BLaER1 (cell line): ENCODE measurements at regions not wholly inside any gene's neighbourhood (a gene's known extent, or its start where the extent isn't known, plus 50 kb on each side); places are given as distances from the start of the nearest gene placed in this dataset.
A peak's percentile ranks its signal among the peaks of the same experiment; 100 is the strongest.

Experiments
- H3K27ac ChIP-seq: shearing (Covaris generic); formaldehyde crosslinking; 2 replicates; pipeline ENCODE4 v1.8.1; 2022
- H3K27me3 ChIP-seq: shearing (Covaris generic); formaldehyde crosslinking; 2 replicates; pipeline ENCODE4 v1.8.1; 2022
- H3K36me3 ChIP-seq: shearing (Covaris generic); formaldehyde crosslinking; 2 replicates; pipeline ENCODE4 v1.8.1; 2022
- H3K4me1 ChIP-seq: shearing (Covaris generic); formaldehyde crosslinking; 2 replicates; pipeline ENCODE4 v1.8.1; 2022
- H3K4me2 ChIP-seq: shearing (Covaris generic); formaldehyde crosslinking; 2 replicates; pipeline ENCODE4 v1.8.1; 2022
- H3K4me3 ChIP-seq: shearing (Covaris generic); formaldehyde crosslinking; 2 replicates; pipeline ENCODE4 v1.8.1; 2022
- H3K9ac ChIP-seq: shearing (Covaris generic); formaldehyde crosslinking; 2 replicates; pipeline ENCODE4 v1.8.1; 2022
- H3K9me3 ChIP-seq: shearing (Covaris generic); formaldehyde crosslinking; 2 replicates; pipeline ENCODE4 v1.8.1; 2022
- H4K20me1 ChIP-seq: shearing (Covaris generic); formaldehyde crosslinking; 2 replicates; pipeline ENCODE4 v1.8.1; 2022
- Cebpa-rat ChIP-seq: shearing (Covaris generic); IDR thresholded peaks from 2 replicates; pipeline ENCODE4 v1.8.1; 2022

GRCh38 chr20:59508729-59509128 lies 95.6 kb upstream of the PHACTR3 start:
- Histone ChIP-seq H3K9ac (no peak overlapping the region), H3K9me3 (no peaks in the 10 kb centered on the region), H4K20me1 (no peaks in the 10 kb centered on the region), H3K4me3 (no peak overlapping the region), H3K4me1 (no peaks in the 10 kb centered on the region), H3K36me3 (no peaks in the 10 kb centered on the region), H3K27me3 (no peaks in the 10 kb centered on the region), H3K27ac (no peak overlapping the region), H3K4me2 (no peak overlapping the region)
- TF ChIP-seq Cebpa-rat = no peak

DNA sequence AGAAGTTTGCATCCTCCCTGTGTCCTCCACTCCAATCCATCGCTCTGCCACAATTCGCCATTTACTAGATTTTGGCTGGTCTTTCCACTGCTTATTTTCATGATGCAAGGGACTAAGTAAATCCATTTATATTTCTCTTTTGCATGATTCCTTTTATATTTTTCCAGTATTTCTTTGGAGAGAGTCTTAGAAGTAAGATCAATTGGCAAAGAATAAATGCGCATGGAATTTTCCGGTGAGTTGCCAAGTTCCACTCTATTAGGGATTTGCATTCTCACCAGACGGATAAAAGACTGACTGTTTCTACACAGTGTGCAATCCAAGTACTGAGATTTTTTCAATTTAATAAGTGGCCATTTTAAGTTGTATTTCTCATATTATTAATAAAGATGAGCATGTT lies 91.7 kb upstream of the PHACTR3 start:
- no peaks in the 10 kb centered on the region for H3K9me3 ChIP-seq
- no peaks in the 10 kb centered on the region for H4K20me1 ChIP-seq

GRCh38 chr20:59514554-59514953 lies 89.8 kb upstream of the PHACTR3 start:
- TF ChIP-seq Cebpa-rat = no peak
- H3K27ac ChIP-seq = no peak overlapping the region
- H3K36me3 ChIP-seq = no peaks in the 10 kb centered on the region
- no peaks in the 10 kb centered on the region for H3K9me3 ChIP-seq
- no peak overlapping the region for H3K9ac ChIP-seq
- no peak overlapping the region for H3K4me3 ChIP-seq
- H3K4me2 ChIP-seq = no peak overlapping the region
- H4K20me1 ChIP-seq = no peaks in the 10 kb centered on the region
- H3K4me1 ChIP-seq = no peaks in the 10 kb centered on the region
- no peaks in the 10 kb centered on the region for H3K27me3 ChIP-seq

More for the DNA sequence above, 91.7 kb upstream of the PHACTR3 start:
- no peaks in the 10 kb centered on the region for H3K4me1 ChIP-seq
- no peak for TF ChIP-seq Cebpa-rat
- H3K27ac ChIP-seq = no peak overlapping the region
- H3K27me3 ChIP-seq = no peaks in the 10 kb centered on the region
- no peak overlapping the region for H3K9ac ChIP-seq
- no peak overlapping the region for H3K4me3 ChIP-seq
- no peaks in the 10 kb centered on the region for H3K36me3 ChIP-seq
- no peak overlapping the region for H3K4me2 ChIP-seq

GRCh38 chr20:59515013-59515905 lies 89.1 kb upstream of the PHACTR3 start:
- no peak overlapping the region for H3K4me2 ChIP-seq
- no peaks in the 10 kb centered on the region for H4K20me1 ChIP-seq
- H3K4me3 ChIP-seq = no peak overlapping the region
- H3K27ac ChIP-seq = no peak overlapping the region
- no peak for TF ChIP-seq Cebpa-rat
- no peaks in the 10 kb centered on the region for H3K36me3 ChIP-seq
- H3K27me3 ChIP-seq = no peaks in the 10 kb centered on the region
- no peaks in the 10 kb centered on the region for H3K9me3 ChIP-seq
- H3K9ac ChIP-seq = no peak overlapping the region
- H3K4me1 ChIP-seq = no peaks in the 10 kb centered on the region

DNA sequence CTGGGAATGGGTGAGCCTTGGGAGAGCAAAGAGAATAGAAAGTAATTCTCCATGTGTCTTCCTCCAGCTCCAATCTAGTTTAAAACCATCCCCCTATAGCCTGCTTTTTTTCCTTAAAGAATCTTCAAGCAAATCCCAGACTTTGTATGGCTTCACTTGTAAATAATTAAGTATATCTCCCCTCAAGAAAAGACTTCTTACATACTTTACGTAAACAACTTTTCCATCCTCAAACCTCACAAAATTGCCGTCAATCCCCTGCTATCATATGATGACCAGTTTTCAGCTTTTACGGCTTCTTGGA lies 88.5 kb upstream of the PHACTR3 start:
- no peaks in the 10 kb centered on the region for H3K4me1 ChIP-seq
- H3K9me3 ChIP-seq = no peaks in the 10 kb centered on the region
- TF ChIP-seq Cebpa-rat = no peak
- H3K9ac ChIP-seq = no peak overlapping the region
- no peak overlapping the region for H3K27ac ChIP-seq
- H3K4me3 ChIP-seq = no peak overlapping the region
- no peaks in the 10 kb centered on the region for H3K27me3 ChIP-seq
- no peak overlapping the region for H3K4me2 ChIP-seq
- no peaks in the 10 kb centered on the region for H4K20me1 ChIP-seq
- H3K36me3 ChIP-seq = no peaks in the 10 kb centered on the region

- Histone ChIP-seq H3K9me3 (no peaks in the 10 kb centered on the region), H3K9ac (no peak overlapping the region), H3K36me3 (no peaks in the 10 kb centered on the region), H4K20me1 (no peaks in the 10 kb centered on the region), H3K27ac (no peak overlapping the region), H3K4me3 (no peak overlapping the region), H3K4me2 (no peak overlapping the region), H3K4me1 (no peaks in the 10 kb centered on the region), H3K27me3 (no peaks in the 10 kb centered on the region)
- no peak for TF ChIP-seq Cebpa-rat
These were observed 85.2 kb upstream of the PHACTR3 start for GRCh38 chr20:59518881-59519706.

- TF ChIP-seq Cebpa-rat = no peak
- H3K4me2 ChIP-seq = no peak overlapping the region
These were observed 84.7 kb upstream of the PHACTR3 start for GRCh38 chr20:59519707-59520014.

GRCh38 chr20:59520814-59521213 lies 83.5 kb upstream of the PHACTR3 start:
- Histone ChIP-seq H4K20me1 (no peaks in the 10 kb centered on the region; the same call in 1 of the 2 replicates), H3K27ac (no peak overlapping the region), H3K4me1 (peaks cover 10% of the 10 kb centered on the region), H3K4me2 (no peak overlapping the region), H3K27me3 (0 out of 2 replicates have a peak, but pooled peaks cover under 1% of the 10 kb centered on the region), H3K4me3 (no peak overlapping the region), H3K36me3 (no peaks in the 10 kb centered on the region), H3K9me3 (no peaks in the 10 kb centered on the region), H3K9ac (no peak overlapping the region)
- TF ChIP-seq Cebpa-rat = no peak

More at GRCh38 chr20:59519707-59520014, 84.7 kb upstream of the PHACTR3 start:
- no peak overlapping the region for H3K4me3 ChIP-seq
- no peaks in the 10 kb centered on the region for H3K27me3 ChIP-seq
- no peaks in the 10 kb centered on the region for H3K36me3 ChIP-seq
- H4K20me1 ChIP-seq = no peaks in the 10 kb centered on the region
- H3K4me1 ChIP-seq = no peaks in the 10 kb centered on the region
- H3K9me3 ChIP-seq = no peaks in the 10 kb centered on the region
- H3K9ac ChIP-seq = no peak overlapping the region
- no peak overlapping the region for H3K27ac ChIP-seq

- Histone ChIP-seq H3K4me1 (peaks cover 25% of the 10 kb centered on the region), H3K9me3 (no peaks in the 10 kb centered on the region), H3K4me3 (no peak overlapping the region), H3K27me3 (peaks cover 5% of the 10 kb centered on the region; the same call in 1 of the 2 replicates), H3K36me3 (no peaks in the 10 kb centered on the region), H3K4me2 (peak overlapping the region; percentile 40), H3K9ac (no peak overlapping the region), H3K27ac (no peak overlapping the region), H4K20me1 (no peaks in the 10 kb centered on the region; the same call in 1 of the 2 replicates)
- no peak for TF ChIP-seq Cebpa-rat
These were observed 78.7 kb upstream of the PHACTR3 start for GRCh38 chr20:59525500-59526241.
